Erythroblast (primary cell): ENCODE measurements at regions not wholly inside any gene's neighbourhood (a gene's known extent, or its start where the extent isn't known, plus 50 kb on each side); places are given as distances from the start of the nearest gene placed in this dataset.

Experiments used
- DNase-seq, 2 experiments: peaks; one replicate each; lab custom pipeline; 2025; lab: John Stamatoyannopoulos, UW
- GATA1 ChIP-seq: IDR thresholded peaks from 2 replicates; pipeline ENCODE4 v1.6.1; 2011; ENCODE audit warnings: low read depth, mild to moderate bottlenecking, control low read depth, low read length, moderate library complexity
- POLR2A ChIP-seq: IDR thresholded peaks from 2 replicates; pipeline ENCODE4 v1.6.1; 2011; ENCODE audit warnings: mild to moderate bottlenecking, low read length

DNA sequence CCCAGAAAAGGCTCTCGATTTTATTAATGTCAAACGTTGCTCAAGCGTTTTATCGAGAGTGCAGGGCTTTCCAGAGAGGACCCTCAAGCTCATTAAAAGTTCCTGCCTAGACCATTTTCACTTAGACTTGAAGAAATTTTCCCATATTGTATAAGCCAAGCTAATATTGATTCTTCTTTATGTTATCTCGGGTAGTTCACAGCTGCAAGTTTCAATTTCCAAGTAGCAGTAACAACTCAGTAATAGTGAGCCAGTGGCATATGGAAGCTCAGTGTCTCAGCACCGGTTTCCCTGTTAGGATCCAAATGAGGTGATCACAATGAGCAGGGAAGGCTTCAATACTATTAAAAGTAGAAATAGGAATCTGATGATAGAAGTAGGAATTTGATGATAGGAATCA, 274.5 kb downstream of the TMX3 start:
- no peak for DNase-seq
- no peak for TF ChIP-seq POLR2A
- no peak for TF ChIP-seq GATA1

DNA sequence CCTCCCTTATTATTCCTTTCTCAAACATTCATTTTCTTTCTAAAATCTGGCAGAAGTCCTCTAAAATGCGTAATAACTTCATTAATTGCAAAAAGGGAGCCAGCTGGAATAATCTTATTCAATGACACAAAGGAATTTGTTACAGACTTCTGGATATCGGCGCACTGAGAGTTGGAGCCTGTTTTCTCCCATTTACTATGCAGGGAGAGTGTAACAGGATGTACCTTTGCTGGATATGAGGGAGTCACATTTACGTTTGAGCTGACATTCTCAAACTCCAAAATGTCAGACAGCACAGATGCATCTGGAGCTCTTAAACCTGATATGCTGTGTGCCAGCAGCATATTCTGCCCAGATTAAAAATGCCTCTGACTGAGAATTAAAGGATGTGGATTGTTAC, 275.3 kb downstream of the TMX3 start:
- no peak for TF ChIP-seq GATA1
- TF ChIP-seq POLR2A, result no peak
- DNase-seq, result no peak

DNA sequence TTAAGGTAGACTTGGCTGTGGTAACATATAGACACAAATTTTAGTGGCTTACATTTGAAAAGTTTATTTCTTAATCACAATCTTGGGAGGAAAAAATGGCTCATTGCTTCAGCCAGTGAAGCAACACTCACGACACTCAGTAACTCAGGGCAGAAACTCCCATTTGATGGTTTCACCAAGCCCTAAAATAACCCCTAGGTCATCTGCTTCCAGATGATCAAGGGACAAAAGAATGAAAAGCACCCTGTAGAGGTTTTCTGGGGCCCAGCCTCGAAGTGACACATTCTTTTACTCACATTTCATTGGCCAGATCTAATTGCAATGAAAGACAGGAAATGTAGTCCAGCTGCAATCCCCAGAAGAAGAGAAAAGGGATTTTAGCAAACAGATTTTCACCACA, 275.9 kb downstream of the TMX3 start:
- no peak for TF ChIP-seq POLR2A
- TF ChIP-seq GATA1, result no peak
- DNase-seq, result no peak

DNA sequence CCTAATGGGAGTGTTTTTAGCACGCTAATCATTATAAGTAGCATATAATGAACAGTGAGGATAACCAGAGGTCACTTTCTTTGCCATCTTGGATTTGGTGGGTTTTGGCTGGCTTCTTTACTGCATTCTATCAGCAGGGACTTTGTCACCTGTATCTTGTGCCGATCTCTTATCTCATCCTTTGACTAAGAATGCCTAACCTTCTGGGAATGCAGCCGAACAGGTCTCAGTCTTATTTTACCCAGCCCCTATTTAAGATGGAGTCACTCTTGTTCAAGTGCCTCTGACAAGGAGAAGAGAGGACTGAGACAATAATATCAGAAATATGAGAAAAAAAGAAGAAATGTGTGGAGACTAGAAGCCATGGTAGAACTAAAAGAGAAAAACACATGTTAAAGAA, 276.4 kb downstream of the TMX3 start:
- DNase-seq, result no peak
- TF ChIP-seq GATA1 (no peak), POLR2A (no peak)

DNA sequence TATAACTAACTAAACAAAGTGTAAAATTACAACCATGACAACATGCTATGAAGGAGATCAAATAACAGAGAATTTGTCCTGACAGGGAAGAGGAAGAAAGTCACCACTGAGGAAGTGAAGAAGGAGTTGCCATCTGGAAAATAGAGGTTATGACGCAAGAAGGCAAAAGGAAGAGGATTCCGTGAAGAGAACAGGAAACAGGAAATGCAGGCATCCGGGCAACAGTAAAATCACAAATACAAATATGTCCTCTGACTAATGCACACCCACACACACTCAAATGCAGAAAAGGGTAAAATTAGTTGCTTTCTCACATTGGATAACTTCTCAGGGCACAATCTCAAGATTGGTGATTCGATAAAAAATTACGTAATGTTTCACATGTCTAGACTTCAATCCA, 278.4 kb downstream of the TMX3 start:
- no peak for DNase-seq
- TF ChIP-seq POLR2A, result no peak
- TF ChIP-seq GATA1, result no peak

DNA sequence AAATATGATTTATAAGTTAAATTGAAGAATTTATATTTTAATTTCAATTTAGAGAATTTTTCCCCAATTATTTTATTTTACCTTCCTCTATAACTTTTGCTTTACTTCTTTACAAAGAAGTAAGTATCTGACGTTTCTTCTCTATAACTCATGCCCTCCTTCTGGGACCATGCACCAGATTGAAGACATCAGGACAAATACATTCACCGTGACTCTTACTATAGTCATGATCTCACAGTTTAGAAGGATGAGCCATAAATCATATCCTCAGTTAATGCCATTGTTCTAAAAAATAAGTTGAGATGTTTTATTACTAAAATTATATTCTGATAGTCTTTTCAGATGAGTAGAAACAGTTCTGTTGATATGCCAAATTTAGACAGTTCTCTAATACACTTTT, 279.3 kb downstream of the TMX3 start:
- TF ChIP-seq POLR2A (no peak), GATA1 (no peak)
- DNase-seq, result no peak

- DNase-seq, result no peak
- TF ChIP-seq GATA1, result no peak
- TF ChIP-seq POLR2A, result no peak
These were observed 283.0 kb downstream of the TMX3 start for GRCh38 chr18:68431922-68432198.

DNA sequence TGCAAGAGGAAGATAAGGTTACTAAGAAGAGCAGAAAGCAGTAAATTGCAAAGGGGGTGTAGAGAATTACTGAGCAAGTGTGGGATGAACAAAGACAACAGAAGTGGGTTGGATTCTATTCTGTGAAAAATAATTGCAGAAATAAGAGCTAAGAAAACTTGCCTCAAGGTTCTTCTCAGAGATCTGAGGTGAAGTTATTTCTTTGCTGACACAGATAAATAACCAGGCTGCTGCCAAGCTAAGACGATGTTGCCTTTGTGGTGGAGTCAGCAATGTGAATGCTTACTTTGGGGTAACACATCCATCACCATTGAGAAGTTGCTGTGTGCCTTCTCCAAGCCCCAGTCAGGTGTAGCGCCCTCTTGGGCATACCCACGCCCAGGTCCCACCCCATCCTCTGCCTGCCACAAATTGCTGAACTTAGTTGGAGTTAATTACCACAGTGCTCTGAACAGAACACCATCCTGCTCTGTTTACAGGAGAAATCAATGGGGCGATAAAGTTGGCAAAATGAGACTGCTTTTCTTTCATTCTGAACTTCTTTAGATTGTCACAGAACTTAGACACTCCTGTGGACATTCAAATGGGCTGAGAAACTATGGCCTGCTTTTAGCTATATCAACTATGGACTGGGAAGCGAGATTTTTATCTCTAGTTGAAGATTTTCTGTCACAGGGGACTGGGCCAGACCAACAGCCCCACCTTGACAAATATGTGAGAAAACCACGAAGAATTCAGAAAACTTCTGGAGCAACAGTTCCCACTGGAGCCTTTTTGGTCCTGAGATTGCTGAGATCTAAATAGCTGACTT, 283.6 kb downstream of the TMX3 start:
- TF ChIP-seq POLR2A, result no peak
- TF ChIP-seq GATA1, result no peak
- DNase-seq, result no peak

DNA sequence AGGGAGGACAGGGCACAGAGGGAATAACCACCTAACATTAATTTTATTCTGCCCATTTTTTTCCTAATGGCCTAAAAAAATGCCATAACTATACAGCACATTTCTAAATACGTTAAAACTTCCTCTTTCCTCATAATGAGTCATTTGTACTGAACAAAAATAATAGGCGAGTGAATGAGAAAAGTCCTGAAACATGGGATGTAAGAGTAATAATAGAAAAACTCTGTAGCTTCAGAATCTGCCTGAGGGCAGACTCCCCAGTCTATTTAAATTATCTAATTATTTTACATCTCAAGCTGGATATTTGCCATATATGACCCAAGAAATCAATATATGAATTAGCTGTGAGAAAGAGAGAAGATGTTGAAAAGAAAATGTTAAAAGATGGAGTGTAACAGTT, 285.1 kb downstream of the TMX3 start:
- TF ChIP-seq POLR2A (no peak), GATA1 (no peak)
- no peak for DNase-seq

DNA sequence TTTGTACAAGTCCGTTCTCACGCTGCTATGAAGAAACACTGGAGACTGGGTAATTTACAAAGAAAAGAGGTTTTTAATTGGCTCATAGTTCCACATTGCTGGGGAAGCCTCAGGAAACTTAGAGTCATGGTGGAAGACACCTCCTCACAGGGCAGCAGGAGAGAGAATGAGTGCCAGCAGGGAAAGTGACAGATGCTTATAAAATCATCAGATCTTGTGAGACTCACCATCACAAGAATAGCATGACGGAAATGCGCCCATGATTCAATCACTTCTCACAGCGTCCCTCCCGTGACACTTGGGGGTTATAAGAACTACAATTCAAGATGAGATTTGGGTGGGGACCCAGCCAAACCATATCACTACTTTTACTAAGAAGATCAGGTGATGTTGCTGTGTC, 285.8 kb downstream of the TMX3 start:
- TF ChIP-seq POLR2A, result no peak
- no peak for TF ChIP-seq GATA1

DNA sequence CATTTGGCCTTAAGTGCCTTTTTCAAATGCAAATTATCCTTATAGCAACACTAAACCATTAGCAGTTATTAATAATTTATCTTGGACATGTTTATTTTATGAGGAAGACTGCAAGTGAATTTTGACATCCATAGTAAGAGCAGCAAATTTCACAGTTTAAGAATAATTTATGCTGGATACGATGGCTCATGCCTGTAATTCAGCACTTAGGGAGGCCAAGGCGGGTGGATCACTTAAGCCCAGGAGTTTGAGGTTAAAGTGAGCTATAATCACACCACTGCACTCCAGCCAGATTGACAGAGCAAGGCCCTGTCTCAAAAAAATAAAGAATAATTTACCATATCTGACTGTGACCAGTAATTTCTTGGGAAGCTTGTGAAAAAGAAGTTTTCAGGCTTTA, 286.2 kb downstream of the TMX3 start:
- TF ChIP-seq POLR2A (no peak), GATA1 (no peak)
- DNase-seq, result no peak

More for the DNA sequence above, 285.8 kb downstream of the TMX3 start:
- DNase-seq, result no peak

- TF ChIP-seq GATA1, result no peak
- no peak for TF ChIP-seq POLR2A
- DNase-seq, result no peak
These were observed 286.9 kb downstream of the TMX3 start for GRCh38 chr18:68427951-68428401.

DNA sequence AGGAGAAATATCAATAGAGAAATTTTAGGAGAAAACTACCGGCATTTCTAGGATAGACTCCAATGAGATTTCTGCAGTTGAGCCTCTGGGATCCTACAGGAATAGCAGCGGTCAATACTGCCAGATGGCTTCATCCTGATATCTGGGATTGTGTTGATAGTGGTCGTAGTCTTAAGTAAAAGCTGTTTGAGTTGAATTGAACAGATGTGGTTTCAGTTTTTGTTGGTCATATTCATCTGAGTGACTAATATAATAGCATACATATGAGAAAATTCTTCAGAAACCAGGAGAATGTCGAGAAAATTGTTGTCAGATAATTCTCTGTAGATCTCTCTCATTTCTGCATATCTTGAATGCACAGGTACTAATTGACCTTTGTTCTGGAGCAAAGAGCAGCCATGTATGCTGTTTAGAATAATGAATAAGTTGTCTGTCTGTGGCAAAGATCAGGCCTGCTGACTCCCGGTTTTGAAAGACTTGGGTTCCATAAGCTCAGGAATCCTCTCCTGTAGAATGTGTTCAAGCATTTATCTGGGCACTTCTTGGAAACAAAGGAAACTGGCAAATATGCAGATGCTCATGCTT, 288.1 kb downstream of the TMX3 start:
- no peak for TF ChIP-seq GATA1
- no peak for DNase-seq

GRCh38 chr18:68418881-68419280, 296.0 kb downstream of the TMX3 start:
- DNase-seq, result no peak
- TF ChIP-seq GATA1, result no peak
- TF ChIP-seq POLR2A, result no peak

DNA sequence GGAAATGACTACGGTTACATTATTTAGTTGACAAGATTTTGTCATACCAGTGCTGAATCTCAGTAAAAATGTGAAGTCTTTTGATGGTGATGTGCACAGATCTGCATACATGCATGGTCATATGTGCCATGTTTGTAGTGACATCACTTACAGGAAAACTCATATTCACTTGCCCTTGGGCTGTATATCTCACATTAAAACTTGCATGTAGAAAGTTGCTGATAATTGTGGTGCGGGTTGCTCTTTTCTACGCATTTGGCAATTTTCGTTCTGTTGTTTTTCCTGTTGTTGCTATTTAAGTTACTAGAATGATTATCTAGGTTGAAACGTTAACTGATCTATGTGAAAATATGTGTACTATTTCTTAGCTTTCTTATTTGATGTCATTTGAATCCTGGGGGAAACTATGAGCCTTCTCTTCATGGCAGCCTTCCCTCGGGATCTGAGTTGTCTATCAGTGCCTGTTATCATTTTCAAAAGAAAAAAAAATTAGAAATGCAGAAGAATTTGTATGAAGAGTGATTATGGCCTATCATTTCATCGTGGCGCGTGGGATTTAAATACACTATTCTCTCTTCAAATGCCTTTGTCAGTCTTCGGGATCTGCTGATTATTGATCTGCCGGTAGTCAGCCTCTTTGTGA, 296.6 kb downstream of the TMX3 start:
- no peak for DNase-seq
- TF ChIP-seq POLR2A (no peak), GATA1 (no peak)
